HEK293 (cell line): ENCODE measurements at regions not wholly inside any gene's neighbourhood (a gene's known extent, or its start where the extent isn't known, plus 50 kb on each side); places are given as distances from the start of the nearest gene placed in this dataset.

Source experiments
- CTCF ChIA-PET: fragments of 350-600 bp; formaldehyde crosslinking; extraction: SDS; loops from one replicate; lab custom pipeline; 2021; ENCODE audit warnings: antibody characterized with exemption; lab: Yijun Ruan, JAX
- POLR2A ChIA-PET: fragments of 300-600 bp; formaldehyde crosslinking; extraction: SDS; loops from one replicate; lab custom pipeline; 2020; ENCODE audit warnings: antibody characterized with exemption, inconsistent platforms; lab: Yijun Ruan, JAX
- H3K27ac ChIP-seq: fragments of 200-500 bp; sonication (Bioruptor generic); 2 replicates; pipeline ENCODE4 v1.5.1; 2014; ENCODE audit warnings: low read depth, low read length, control low read depth, inconsistent platforms; ENCODE audit errors: extremely low read depth
- H3K36me3 ChIP-seq, 2 experiments: fragments of 200-500 bp in 1 of 2; sonication (Bioruptor generic) in 1 of 2; 1 replicate in 1 of 2; 2 replicates in 1 of 2; pipeline ENCODE4 v1.5.1; 2014 to 2017; ENCODE audit warnings: inconsistent platforms in 2 of 2, low read length in 2 of 2; ENCODE audit not compliant: control insufficient read depth in 2 of 2, insufficient read depth in 1 of 2
- H3K4me1 ChIP-seq: fragments of 200-500 bp; sonication (Bioruptor generic); 2 replicates; pipeline ENCODE4 v1.5.1; 2014; ENCODE audit warnings: mild to moderate bottlenecking, low read length, inconsistent platforms; ENCODE audit not compliant: control insufficient read depth, insufficient read depth
- H3K4me3 ChIP-seq: 2 replicates; pipeline ENCODE4 v1.5.1; 2011; ENCODE audit warnings: low read depth, mild to moderate bottlenecking, control low read depth, low read length, moderate library complexity
- H3K9me3 ChIP-seq: fragments of 200-500 bp; sonication (Bioruptor generic); 2 replicates; pipeline ENCODE4 v1.5.1; 2014; ENCODE audit warnings: low read depth, low read length, inconsistent platforms; ENCODE audit not compliant: control insufficient read depth, insufficient read depth
- FEZF1 ChIP-seq: fragments of 450-650 bp; formaldehyde crosslinking; IDR thresholded peaks from 2 replicates; pipeline ENCODE4 v1.5.1; 2016; ENCODE audit warnings: missing biosample characterization, missing genetic modification characterization
- GFI1B ChIP-seq: fragments of 450-650 bp; formaldehyde crosslinking; IDR thresholded peaks from 2 replicates; pipeline ENCODE4 v1.5.1; 2016; ENCODE audit warnings: missing biosample characterization, missing genetic modification characterization
- GLI4 ChIP-seq: fragments of 450-650 bp; formaldehyde crosslinking; IDR thresholded peaks from 2 replicates; pipeline ENCODE4 v1.5.1; 2016; ENCODE audit warnings: missing biosample characterization, missing genetic modification characterization
- GLIS1 ChIP-seq: fragments of 450-650 bp; formaldehyde crosslinking; IDR thresholded peaks from 2 replicates; pipeline ENCODE4 v1.5.1; 2016; ENCODE audit warnings: missing biosample characterization, missing genetic modification characterization
- IKZF3 ChIP-seq: fragments of 450-650 bp; IDR thresholded peaks from 2 replicates; pipeline ENCODE4 v1.5.0; 2018; ENCODE audit warnings: missing biosample characterization, mild to moderate bottlenecking, missing genetic modification characterization, moderate library complexity
- KLF17 ChIP-seq: fragments of 450-650 bp; formaldehyde crosslinking; IDR thresholded peaks from 2 replicates; pipeline ENCODE4 v1.5.1; 2016; ENCODE audit warnings: missing biosample characterization, missing genetic modification characterization
- PRDM1 ChIP-seq: fragments of 450-650 bp; formaldehyde crosslinking; IDR thresholded peaks from 2 replicates; pipeline ENCODE4; 2016; ENCODE audit warnings: missing biosample characterization, missing genetic modification characterization
- PRDM6 ChIP-seq: fragments of 450-650 bp; formaldehyde crosslinking; IDR thresholded peaks from 2 replicates; pipeline ENCODE4 v1.5.1; 2017; ENCODE audit warnings: missing biosample characterization, missing genetic modification characterization
- SP2 ChIP-seq: fragments of 450-650 bp; formaldehyde crosslinking; IDR thresholded peaks from 2 replicates; pipeline ENCODE4 v1.5.1; 2016; ENCODE audit warnings: missing biosample characterization, missing genetic modification characterization
- SP3 ChIP-seq: fragments of 450-650 bp; formaldehyde crosslinking; IDR thresholded peaks from 2 replicates; pipeline ENCODE4 v1.5.1; 2016; ENCODE audit warnings: missing biosample characterization, missing genetic modification characterization
- ZBTB21 ChIP-seq: fragments of 450-650 bp; formaldehyde crosslinking; IDR thresholded peaks from 2 replicates; pipeline ENCODE4 v1.5.1; 2017; ENCODE audit warnings: missing biosample characterization, missing genetic modification characterization
- ZIC2 ChIP-seq: fragments of 450-650 bp; formaldehyde crosslinking; IDR thresholded peaks from 2 replicates; pipeline ENCODE4 v1.5.1; 2016; ENCODE audit warnings: missing biosample characterization, missing genetic modification characterization
- ZNF121 ChIP-seq: fragments of 450-650 bp; formaldehyde crosslinking; IDR thresholded peaks from 2 replicates; pipeline ENCODE4 v1.5.1; 2016; ENCODE audit warnings: missing biosample characterization, missing genetic modification characterization
- ZNF221 ChIP-seq: fragments of 450-650 bp; formaldehyde crosslinking; IDR thresholded peaks from 2 replicates; pipeline ENCODE4 v1.5.1; 2017; ENCODE audit warnings: missing biosample characterization, missing genetic modification characterization, borderline replicate concordance
- ZNF239 ChIP-seq: fragments of 450-650 bp; formaldehyde crosslinking; IDR thresholded peaks from 2 replicates; pipeline ENCODE4 v1.5.1; 2016; ENCODE audit warnings: missing biosample characterization, missing genetic modification characterization
- ZNF366 ChIP-seq: fragments of 450-650 bp; formaldehyde crosslinking; conservative IDR thresholded peaks from 2 replicates; pipeline ENCODE4 v1.5.1; 2016; ENCODE audit warnings: missing biosample characterization, missing genetic modification characterization
- ZNF391 ChIP-seq: fragments of 450-650 bp; formaldehyde crosslinking; IDR thresholded peaks from 2 replicates; pipeline ENCODE4 v1.5.1; 2016; ENCODE audit warnings: low read depth, missing biosample characterization, missing genetic modification characterization, borderline replicate concordance
- ZNF426 ChIP-seq: fragments of 450-650 bp; formaldehyde crosslinking; IDR thresholded peaks from 2 replicates; pipeline ENCODE4 v1.5.1; 2017; ENCODE audit warnings: missing biosample characterization, missing genetic modification characterization, mild to moderate bottlenecking, inconsistent platforms, moderate library complexity
- ZNF433 ChIP-seq: fragments of 450-650 bp; formaldehyde crosslinking; IDR thresholded peaks from 2 replicates; pipeline ENCODE4 v1.5.1; 2016; ENCODE audit warnings: missing biosample characterization, missing genetic modification characterization, low read depth
- ZNF501 ChIP-seq: fragments of 450-650 bp; formaldehyde crosslinking; IDR thresholded peaks from 2 replicates; pipeline ENCODE4 v1.5.1; 2016; ENCODE audit warnings: missing biosample characterization, missing genetic modification characterization
- ZNF510 ChIP-seq: fragments of 450-650 bp; formaldehyde crosslinking; IDR thresholded peaks from 2 replicates; pipeline ENCODE4 v1.5.1; 2018; ENCODE audit warnings: mild to moderate bottlenecking, missing genetic modification characterization, missing biosample characterization; ENCODE audit not compliant: insufficient replicate concordance
- ZNF513 ChIP-seq: fragments of 450-650 bp; IDR thresholded peaks from 2 replicates; pipeline ENCODE4 v1.5.1; 2018; ENCODE audit warnings: missing biosample characterization, missing genetic modification characterization
- ZNF514 ChIP-seq: fragments of 450-650 bp; formaldehyde crosslinking; IDR thresholded peaks from 2 replicates; pipeline ENCODE4 v1.5.1; 2016; ENCODE audit warnings: missing biosample characterization, missing genetic modification characterization
- ZNF529 ChIP-seq: fragments of 450-650 bp; formaldehyde crosslinking; IDR thresholded peaks from 2 replicates; pipeline ENCODE4 v1.5.1; 2017; ENCODE audit warnings: missing genetic modification characterization, missing biosample characterization; ENCODE audit not compliant: insufficient replicate concordance
- ZNF530 ChIP-seq: fragments of 450-650 bp; formaldehyde crosslinking; IDR thresholded peaks from 2 replicates; pipeline ENCODE4 v1.5.1; 2016; ENCODE audit warnings: low read depth, missing biosample characterization, missing genetic modification characterization
- ZNF558 ChIP-seq: fragments of 450-650 bp; formaldehyde crosslinking; IDR thresholded peaks from 2 replicates; pipeline ENCODE4 v1.5.1; 2016; ENCODE audit warnings: missing biosample characterization, missing genetic modification characterization
- ZNF629 ChIP-seq: fragments of 450-650 bp; formaldehyde crosslinking; IDR thresholded peaks from 2 replicates; pipeline ENCODE4 v1.5.1; 2017; ENCODE audit warnings: missing biosample characterization, missing genetic modification characterization
- ZNF670 ChIP-seq: fragments of 450-650 bp; formaldehyde crosslinking; IDR thresholded peaks from 2 replicates; pipeline ENCODE4 v1.5.1; 2016; ENCODE audit warnings: missing biosample characterization, missing genetic modification characterization, low read depth
- ZNF677 ChIP-seq: fragments of 450-650 bp; IDR thresholded peaks from 2 replicates; pipeline ENCODE4 v1.5.0; 2018; ENCODE audit warnings: missing biosample characterization, mild to moderate bottlenecking, missing genetic modification characterization, moderate library complexity
- ZNF704 ChIP-seq: fragments of 450-650 bp; formaldehyde crosslinking; IDR thresholded peaks from 2 replicates; pipeline ENCODE4 v1.5.1; 2016; ENCODE audit warnings: missing biosample characterization, missing genetic modification characterization
- ZNF747 ChIP-seq: fragments of 450-650 bp; formaldehyde crosslinking; IDR thresholded peaks from 2 replicates; pipeline ENCODE4 v1.5.1; 2016; ENCODE audit warnings: missing biosample characterization, missing genetic modification characterization

- CTCF ChIA-PET = interaction anchor here (0.7 kb wide), 1 partner anchor 19 kb away, joined by 3 read pairs; no protein-coding TSS in a partner anchor
- POLR2A ChIA-PET = no interaction called here
- no peak overlapping the region for H3K27ac ChIP-seq
- H3K4me3 ChIP-seq = no peak overlapping the region
- H3K36me3 ChIP-seq = no peaks in the 10 kb centered on the region
- TF ChIP-seq SP3 (tag by site-specific recombination) = no peak
- TF ChIP-seq PRDM6 (tag by site-specific recombination) = no peak
- TF ChIP-seq SP2 (tag by site-specific recombination) = no peak
- TF ChIP-seq ZIC2 (tag by site-specific recombination) = no peak
- no peak for TF ChIP-seq ZNF530 (tag by site-specific recombination)
- no peak for TF ChIP-seq ZNF513 (tag by site-specific recombination)
- no peak for TF ChIP-seq ZNF747 (tag by site-specific recombination)
- TF ChIP-seq ZNF239 (tag by site-specific recombination) = no peak
- TF ChIP-seq FEZF1 (tag by site-specific recombination) = no peak
- no peak for TF ChIP-seq PRDM1 (tag by site-specific recombination)
- no peak for TF ChIP-seq ZNF558 (tag by site-specific recombination)
- TF ChIP-seq ZNF221 (tag by site-specific recombination) = no peak
- no peak for TF ChIP-seq KLF17 (tag by site-specific recombination)
- TF ChIP-seq ZNF501 (tag by site-specific recombination) = no peak
- no peak for TF ChIP-seq ZNF426 (tag by site-specific recombination)
- TF ChIP-seq GLI4 (tag by site-specific recombination) = no peak
- TF ChIP-seq GLIS1 (tag by site-specific recombination) = no peak
- no peaks in the 10 kb centered on the region for H3K4me1 ChIP-seq
- H3K9me3 ChIP-seq = no peaks in the 10 kb centered on the region
Observed at GRCh38 chr1:81114191-81114590, 686.5 kb upstream of the ADGRL2 start.

- no peak overlapping the region for H3K27ac ChIP-seq
- no peaks in the 10 kb centered on the region for H3K4me1 ChIP-seq
- no peaks in the 10 kb centered on the region for H3K9me3 ChIP-seq
- ChIA-PET CTCF (no interaction called here), POLR2A (no interaction called here)
- H3K4me3 ChIP-seq = no peak overlapping the region
- no peaks in the 10 kb centered on the region for H3K36me3 ChIP-seq
- TF ChIP-seq ZNF677 (tag by site-specific recombination) (no peak), ZNF629 (tag by site-specific recombination) (no peak), ZNF433 (no peak), ZNF366 (tag by site-specific recombination) (no peak), ZNF501 (tag by site-specific recombination) (no peak), ZNF704 (no peak), GFI1B (tag by site-specific recombination) (no peak), ZNF529 (tag by site-specific recombination) (no peak), ZNF514 (tag by site-specific recombination) (no peak), IKZF3 (tag by site-specific recombination) (no peak), PRDM6 (tag by site-specific recombination) (no peak), ZNF670 (no peak), ZBTB21 (tag by site-specific recombination) (no peak), ZNF391 (tag by site-specific recombination) (no peak), ZNF510 (no peak), ZNF121 (tag by site-specific recombination) (no peak)
Observed at GRCh38 chr1:81113688-81114087, 687.0 kb upstream of the ADGRL2 start.
